ENCODE measurements at regions not wholly inside any gene's neighbourhood (a gene's known extent, or its start where the extent isn't known, plus 50 kb on each side); places are given as distances from the start of the nearest gene placed in this dataset.

- TF ChIP-seq CTCF (IDR thresholded peaks at IDR 0.05) (no peak), POLR2A (IDR thresholded peaks at IDR 0.05) (no peak)
These were observed 139.4 kb upstream of the CPHXL start for GRCh38 chr16:75865736-75866135.
